ENCODE measurements at regions not wholly inside any gene's neighbourhood (a gene's known extent, or its start where the extent isn't known, plus 50 kb on each side); places are given as distances from the start of the nearest gene placed in this dataset.
"Not testable (repeated sequence)": the region's sequence is repeated elsewhere in the genome, so short reads cannot be mapped to it uniquely, and the experiment has no call there.

DNA sequence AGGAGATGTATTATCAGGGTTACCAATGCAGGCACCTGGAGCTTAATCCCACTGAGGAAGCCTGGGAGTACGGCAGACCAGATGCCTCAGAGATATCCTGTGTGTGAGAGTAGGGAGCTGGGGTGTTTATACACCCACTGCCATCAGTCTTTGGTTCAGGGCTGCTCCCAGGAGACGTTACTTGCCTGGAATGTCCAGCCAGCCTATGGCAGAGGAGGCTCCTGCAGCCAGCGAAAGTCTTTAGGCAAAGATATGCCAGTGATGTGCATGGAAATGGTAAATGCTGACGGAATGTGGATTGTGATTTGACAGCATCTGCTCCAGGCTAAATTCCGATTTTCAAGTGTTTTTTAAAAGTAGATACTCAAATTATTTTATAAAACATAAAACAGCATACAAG lies 282.0 kb downstream of the BTBD3 start:
- no peak for DNase-seq (ENCODE audit: low read depth in 4 of 4, low spot score in 1 of 4)

DNA sequence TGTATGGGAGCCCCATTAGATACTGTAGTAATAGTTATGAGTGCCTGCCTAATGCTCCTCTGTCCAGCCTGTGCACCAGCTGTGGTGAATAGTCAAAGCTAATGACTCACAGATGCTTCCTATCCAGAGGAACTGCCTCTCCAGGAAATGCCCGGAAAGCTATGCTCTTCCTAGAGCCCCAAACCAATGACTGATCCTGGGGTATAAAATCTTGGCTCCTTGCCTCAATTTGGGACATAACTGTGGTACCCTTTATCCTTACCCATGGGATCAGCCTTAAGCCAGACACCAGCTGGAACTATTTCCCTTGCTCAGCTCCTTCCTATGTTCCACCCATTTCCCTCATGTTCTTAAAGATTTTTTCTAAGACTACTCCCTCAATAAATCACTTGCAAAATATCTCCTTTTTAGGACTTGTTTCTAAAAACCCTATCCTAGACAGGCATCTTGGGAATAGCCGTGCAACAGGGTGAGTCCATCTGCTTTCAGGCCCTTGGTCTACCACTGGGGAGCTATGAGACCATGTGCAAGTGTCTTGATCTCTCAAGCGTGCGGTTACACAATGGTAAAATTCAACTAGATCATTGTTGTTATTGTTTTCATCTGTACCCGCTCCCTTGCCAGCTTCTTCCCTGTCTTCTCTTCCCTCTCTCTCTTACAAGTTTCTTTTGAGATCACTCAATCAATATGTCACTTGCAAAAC lies 283.7 kb downstream of the BTBD3 start:
- DNase-seq (ENCODE audit: low read depth in 4 of 4, low spot score in 1 of 4) = no peak

DNA sequence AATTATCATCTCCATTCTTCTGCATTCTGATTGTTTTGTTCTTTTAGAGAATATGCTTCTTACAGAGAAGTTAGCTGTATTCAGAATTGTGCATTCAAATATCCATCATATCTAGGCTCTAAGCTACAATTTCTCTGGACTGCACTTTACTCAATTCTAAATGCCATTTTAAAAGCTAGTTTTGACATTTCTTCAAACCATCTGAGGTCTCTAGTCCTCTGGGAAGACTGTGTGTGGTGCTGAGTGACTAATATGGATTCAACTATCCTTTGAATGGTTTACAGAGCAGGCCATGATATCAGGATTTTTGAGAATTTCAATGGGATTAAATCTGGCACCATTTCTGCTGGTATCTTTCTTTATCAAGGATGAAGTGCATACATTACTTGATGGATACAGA lies 285.7 kb downstream of the BTBD3 start:
- DNase-seq (ENCODE audit: low read depth in 4 of 4, low spot score in 1 of 4) = no peak

DNA sequence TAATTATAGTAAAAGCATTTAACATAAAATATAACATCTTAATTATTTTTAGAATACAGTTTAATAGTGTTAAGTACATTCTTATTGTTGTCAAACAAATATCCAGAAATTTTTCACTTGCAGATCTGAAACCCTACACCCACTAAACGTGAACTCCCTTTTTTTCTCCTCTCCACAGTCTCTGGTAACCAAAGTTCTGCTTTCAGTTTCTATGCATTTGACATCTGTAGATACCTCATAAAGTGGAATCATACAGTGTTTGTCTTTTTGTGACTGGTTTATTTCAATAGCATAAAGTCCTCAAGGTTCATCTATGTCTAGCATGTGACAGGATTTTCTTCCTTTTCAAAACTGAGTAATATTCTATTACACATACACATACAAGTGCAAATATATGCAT lies 286.3 kb downstream of the BTBD3 start:
- no peak for DNase-seq (ENCODE audit: low read depth in 4 of 4, low spot score in 1 of 4)

DNA sequence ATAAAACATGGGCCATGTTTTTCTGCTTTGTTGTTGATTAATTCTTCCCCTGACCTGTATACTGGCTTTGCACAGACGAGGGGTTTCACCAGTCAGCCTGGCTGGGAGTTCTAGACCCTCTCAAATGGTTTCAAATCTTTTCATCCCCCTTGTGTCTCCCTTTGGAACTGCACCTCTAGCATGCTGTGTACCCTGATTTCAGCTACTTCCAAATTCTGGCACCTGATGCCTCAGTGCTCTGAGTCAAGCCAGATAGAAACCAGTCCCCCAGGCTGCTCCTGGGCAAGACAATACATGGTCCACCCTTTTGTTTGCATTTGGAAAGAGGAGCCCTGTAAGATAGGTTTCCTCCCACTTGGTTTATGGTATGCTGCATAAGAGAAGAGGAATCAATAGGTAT lies 290.2 kb downstream of the BTBD3 start:
- DNase-seq (ENCODE audit: low read depth in 4 of 4, low spot score in 1 of 4) = no peak

DNA sequence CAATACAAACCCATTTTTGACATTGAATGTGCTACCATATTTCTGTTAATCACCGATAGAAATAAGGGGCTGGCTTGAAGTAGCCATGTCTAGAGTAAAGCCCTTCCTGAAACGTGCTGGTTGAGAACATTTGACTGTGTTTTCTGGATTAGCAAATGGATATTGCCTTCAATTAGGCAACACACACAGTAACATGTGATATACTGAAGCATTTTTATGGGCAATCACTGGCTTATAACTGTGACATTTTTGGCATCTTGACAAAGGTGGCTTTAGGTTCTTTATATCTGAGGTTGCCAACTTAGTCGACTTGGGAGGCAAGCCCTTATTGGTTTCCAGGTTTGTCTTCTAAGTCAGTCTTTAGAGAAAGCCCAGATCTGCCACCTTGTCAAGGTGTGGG lies 292.9 kb downstream of the BTBD3 start:
- DNase-seq (ENCODE audit: low read depth in 4 of 4, low spot score in 1 of 4) = no peak

DNA sequence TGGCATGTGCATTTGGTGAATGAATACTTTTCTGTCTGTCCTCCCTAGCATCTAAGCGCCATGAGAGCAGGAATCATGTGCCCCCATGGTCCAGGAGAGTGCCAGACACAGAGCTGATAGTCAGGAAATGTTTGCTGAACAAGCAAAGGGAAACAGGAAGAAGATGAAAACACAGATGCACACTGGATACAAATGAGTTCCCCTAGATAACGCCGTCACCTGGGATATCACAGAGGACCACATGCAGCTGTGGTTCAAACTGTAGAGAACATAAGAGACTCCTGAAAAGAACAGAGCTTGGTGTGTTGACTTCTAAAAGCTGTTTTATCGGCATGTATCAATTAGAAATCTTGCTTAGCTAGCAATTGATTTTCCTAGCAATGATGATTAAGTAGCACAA lies 293.7 kb downstream of the BTBD3 start:
- DNase-seq (ENCODE audit: low read depth in 4 of 4, low spot score in 1 of 4) = no peak

DNA sequence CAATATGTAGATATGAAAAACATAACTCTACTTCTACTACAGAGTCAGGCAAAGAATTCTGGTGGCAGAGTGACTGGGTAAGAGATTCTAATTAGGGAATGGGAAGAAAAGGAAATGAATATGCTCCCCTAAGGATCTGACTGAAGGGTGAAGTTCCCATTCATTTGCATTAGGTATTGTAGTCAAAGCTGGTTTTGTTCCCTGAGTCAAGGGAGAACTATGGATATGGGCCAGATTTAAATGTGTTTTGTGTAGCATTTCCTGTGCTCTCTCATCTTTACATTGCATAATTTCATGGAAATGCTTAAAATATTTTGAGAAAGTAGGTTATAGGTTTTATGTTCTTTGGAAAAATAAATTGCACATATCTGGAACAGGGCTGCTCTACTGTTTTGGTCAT lies 299.7 kb downstream of the BTBD3 start:
- DNase-seq (ENCODE audit: low read depth in 4 of 4, low spot score in 1 of 4) = no peak

DNA sequence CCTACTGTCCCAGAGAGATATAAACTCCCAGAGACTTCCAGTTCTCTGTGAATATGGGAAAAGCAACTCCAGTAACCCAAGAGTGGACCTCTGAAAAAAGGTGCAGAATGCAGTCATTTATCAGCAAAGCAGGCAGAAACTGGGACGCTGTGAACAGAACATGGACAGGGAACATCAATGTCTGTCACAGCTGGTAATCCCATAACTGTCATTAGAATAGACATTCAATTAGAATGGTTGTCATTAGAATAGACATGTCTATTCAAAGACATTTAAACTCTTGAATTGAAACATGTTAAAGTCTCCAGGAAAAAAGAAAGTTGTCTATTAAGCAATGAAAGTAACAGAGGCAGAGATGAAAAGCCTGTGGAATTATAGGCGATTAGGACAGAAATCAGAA lies 302.1 kb downstream of the BTBD3 start:
- DNase-seq (ENCODE audit: low read depth in 4 of 4, low spot score in 1 of 4) = no peak

DNA sequence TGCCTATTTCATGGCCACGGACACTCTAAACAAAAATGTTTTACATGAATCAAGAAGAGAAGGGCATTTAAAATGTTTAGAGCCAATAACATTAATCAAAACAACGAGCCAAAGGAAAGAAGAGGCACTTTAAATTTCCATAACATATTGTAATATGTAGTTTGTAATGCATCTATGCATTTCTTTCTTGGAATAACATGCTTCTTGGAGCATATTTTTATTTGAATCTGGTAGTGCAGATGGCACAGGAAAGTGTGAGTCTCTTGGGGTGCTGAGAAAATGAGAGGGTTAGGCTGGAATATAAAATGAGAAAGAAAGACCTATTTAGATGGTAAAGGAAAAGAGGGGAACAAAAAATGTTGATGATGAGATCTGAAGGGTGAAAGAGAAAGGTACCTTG lies 305.4 kb downstream of the BTBD3 start:
- DNase-seq (ENCODE audit: low read depth in 4 of 4, low spot score in 1 of 4) = no peak

DNA sequence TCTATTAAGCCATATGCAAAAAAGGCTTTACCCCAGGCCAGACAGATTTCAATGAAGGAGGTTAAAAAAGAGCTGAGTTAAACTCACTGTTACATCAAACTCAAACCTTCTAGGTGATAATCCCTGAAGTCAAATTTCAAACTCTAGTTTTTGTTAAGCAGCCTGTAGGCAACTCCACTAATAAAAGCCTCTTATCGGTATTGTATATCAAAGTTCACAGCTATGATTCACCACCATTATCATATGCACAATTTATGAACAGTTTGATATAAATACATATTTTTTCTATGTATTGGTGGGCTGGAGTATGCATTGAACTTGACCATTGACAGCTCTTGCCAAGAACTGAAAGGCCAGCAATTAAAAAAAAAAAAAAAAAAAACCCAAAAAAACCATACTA lies 308.2 kb downstream of the BTBD3 start:
- DNase-seq (ENCODE audit: low read depth in 4 of 4, low spot score in 1 of 4) = no peak

DNA sequence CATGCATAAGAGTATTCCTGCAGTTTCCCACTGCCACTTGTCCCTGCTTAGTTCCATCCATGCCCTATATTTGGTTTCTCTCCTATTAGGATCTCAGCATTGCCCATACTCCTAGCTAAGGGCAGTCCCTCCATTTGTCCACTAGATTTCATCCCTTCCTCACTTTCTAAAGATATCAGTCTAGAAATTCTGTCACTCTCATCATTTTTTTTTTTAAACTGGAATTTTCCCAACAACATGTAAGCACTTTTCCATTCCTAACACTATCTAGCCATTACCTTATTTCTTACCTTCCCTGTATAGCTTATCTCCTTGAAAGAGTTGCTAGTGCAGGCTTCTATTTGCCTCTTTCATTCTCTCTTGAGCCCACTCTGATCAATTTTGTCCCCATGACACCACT lies 312.2 kb downstream of the BTBD3 start:
- DNase-seq (ENCODE audit: low read depth in 4 of 4, low spot score in 1 of 4) = no peak

DNA sequence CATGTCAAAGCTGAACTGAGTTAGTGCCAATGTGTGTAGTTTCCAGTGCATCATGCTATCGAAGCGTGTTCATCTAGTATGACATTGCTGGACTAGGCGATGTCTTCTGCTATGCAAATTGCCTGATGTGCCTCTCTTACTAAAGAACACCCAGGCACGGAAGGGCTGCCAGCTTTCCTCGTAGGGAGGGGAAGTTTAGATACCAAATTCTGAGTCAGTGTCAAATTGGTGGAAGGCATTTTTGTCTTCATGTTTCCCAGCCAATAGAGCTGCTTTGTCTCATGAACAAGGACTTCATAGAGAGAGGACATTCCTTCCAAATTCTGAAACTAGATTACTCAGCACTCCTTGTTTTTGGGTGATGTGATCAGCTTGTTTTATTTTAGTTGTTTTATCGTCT lies 320.1 kb downstream of the BTBD3 start:
- DNase-seq (ENCODE audit: low read depth in 4 of 4, low spot score in 1 of 4) = no peak

DNA sequence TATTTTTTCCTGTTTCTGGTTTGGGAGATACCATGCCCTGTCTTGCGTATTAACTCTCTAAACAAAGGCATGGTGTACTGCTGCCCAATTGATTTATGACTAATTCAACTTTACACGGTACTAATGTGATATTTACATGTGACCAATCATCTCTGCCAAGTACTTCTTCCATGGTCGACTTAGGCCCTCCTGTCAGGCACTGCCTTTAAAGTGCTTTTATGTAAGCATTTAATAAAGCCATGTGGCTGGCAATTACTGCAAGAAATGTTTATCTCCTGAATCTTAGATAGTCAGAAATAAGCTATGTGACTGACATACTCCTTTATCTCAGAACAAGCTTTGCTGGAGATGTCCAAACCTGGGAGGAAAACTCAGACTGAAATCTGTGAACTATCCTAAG lies 323.4 kb downstream of the BTBD3 start:
- DNase-seq (ENCODE audit: low read depth in 4 of 4, low spot score in 1 of 4) = no peak

DNA sequence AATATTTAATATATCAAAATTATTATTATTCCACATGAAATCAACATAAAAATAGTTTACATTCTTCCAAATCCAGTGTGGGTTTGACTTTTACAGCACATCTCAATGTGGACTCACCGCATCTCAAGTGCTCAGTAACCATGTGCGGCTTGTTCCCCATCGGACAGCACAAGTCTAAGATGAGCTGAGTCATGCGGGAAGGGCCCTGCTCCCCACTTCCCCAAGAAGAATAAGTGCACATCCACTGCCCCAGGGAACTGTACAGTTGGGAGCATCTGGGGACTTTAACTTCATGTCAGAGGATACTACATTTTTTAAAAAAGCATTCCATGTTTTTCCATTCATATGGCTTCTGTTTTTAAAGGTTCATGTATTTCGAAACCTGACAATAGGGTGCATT lies 325.6 kb downstream of the BTBD3 start:
- no peak for DNase-seq (ENCODE audit: low read depth in 4 of 4, low spot score in 1 of 4)

DNA sequence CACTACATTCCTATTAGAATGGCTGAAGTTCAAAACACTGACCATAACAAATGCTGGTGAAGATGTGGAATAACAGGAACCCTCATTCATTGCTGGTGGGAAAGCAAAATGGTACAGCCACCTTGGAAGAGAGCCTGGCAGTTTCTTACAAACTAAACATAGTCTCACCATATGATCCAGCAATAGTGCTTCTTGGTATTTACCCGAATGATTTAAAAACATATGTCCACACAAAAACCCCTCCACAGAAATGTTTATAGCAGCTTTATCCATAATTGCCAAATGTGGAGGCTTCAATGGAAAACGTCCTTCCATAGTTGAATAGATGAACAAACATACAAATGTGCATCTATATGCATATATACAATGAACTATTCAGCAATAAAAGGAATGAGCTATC lies 330.8 kb downstream of the BTBD3 start:
- DNase-seq (ENCODE audit: low read depth in 4 of 4, low spot score in 1 of 4) = no peak

DNA sequence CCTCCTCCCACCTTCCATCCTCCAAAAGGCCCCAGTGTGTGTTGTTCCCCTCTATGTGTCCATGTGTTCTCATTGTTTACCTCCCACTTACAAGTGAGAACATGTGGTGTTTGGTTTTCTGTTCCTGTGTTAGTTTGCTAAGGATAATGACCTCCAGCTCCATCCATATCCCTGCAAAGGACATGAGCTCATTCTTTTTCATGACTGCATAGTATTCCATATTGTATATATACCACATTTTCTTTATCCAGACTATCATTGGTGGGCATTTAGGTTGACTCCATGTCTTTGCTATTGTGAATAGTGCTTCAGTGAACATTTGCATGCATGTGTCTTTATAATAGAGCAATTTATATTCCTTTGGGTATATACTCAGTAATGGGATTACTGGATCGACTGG lies 333.0 kb downstream of the BTBD3 start:
- not testable (repeated sequence) for DNase-seq (ENCODE audit: low read depth in 4 of 4, low spot score in 1 of 4)

DNA sequence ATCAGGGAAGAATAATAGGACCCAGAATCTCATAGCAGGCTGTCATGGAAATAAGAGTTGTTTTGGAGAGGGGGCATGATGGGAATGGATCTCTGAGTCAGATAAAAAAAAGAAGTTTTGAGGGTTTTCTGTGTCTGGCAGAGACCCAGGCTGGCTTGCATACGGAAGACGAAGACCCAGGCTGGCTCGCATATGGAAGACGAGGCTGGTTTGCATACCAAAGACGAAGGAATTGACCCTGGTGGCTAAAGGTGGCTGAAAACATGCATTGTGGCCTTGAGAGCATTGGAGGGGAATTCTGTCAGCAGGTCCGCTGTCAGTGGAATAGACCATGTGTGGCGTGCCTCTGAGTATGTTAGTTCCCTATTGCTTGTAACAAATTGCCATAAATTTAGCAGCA lies 335.1 kb downstream of the BTBD3 start:
- no peak for DNase-seq (ENCODE audit: low read depth in 4 of 4, low spot score in 1 of 4)

DNA sequence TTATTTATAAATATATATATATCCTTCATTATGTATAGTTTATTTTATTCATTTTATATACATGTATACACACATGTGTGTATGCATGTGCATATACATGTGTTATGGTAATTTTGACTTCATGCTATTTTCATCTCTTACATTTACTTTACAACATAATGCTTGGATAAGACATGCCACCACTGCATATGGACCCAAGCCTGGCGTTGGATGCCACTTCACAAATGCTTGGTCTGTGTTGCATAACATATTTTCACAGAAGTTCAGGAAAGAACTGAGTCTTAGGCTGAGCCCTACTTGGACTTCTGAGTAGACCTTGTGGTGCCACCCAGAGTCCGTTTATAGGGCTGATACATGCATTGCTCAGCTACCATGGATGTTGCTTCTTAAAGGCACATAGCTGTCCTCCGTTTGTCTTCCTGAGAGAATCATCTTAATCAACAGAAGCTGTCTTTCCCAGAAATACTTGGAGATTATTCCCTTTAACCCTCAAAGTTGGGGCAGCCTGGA lies 337.8 kb downstream of the BTBD3 start:
- no peak for DNase-seq (ENCODE audit: low read depth in 4 of 4, low spot score in 1 of 4)

DNA sequence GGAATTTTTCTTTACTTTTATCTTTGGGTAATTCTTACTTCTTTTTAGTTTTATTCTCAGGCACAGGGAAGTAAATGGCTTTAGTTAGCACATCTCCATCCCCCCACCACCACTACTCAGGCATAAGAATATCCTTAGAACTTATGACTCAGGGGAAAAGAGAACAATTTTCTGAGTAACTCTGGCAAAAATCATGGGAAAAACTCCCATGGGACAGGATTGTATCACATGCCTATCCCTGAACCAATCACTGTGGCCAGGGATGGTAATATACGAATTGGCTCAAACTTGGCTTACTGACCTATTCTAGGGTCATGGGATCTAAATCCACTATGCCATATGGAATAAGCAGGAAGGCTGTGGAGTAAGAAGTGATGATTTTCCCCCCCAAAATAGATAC lies 339.1 kb downstream of the BTBD3 start:
- DNase-seq (ENCODE audit: low read depth in 4 of 4, low spot score in 1 of 4) = no peak

DNA sequence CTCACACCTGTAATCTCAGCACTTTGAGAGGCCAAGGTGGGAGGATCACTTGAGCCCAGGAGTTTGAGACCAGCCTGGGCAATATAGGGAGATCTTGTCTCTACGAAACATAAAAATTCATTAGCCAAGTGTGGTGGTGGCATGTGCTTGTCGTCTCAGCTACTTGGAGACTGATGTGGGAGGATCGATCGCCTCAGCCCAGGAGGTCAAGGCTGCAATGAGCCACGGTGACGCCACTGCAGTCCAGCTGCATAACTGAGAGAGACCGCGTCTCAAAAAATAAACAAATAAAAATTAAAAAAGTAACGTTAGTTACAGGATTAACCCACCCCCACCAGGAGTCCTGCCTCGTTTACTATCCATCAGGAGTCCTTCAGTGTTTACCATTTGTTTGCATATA lies 345.1 kb downstream of the BTBD3 start:
- no peak for DNase-seq (ENCODE audit: low read depth in 4 of 4, low spot score in 1 of 4)

DNA sequence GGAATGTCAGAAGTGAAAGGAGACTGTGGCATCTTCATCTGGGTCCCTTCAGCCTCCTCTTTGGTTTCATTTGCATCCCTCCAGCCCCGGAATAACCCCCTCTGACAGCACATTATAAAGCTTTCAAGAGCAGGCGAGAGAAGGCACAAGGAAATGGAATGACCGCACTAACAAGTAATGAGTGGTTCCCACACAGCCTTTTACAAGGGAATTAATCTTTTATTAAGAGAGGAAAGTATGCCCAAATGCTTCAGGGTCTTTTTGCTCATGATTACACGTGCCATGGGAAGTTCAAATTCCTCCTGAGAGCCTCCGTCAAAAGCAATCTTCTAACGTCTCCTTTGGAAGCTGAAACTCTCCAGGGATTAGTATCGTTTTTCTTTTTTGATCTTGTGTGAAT lies 347.0 kb downstream of the BTBD3 start:
- DNase-seq (ENCODE audit: low read depth in 4 of 4, low spot score in 1 of 4) = no peak

DNA sequence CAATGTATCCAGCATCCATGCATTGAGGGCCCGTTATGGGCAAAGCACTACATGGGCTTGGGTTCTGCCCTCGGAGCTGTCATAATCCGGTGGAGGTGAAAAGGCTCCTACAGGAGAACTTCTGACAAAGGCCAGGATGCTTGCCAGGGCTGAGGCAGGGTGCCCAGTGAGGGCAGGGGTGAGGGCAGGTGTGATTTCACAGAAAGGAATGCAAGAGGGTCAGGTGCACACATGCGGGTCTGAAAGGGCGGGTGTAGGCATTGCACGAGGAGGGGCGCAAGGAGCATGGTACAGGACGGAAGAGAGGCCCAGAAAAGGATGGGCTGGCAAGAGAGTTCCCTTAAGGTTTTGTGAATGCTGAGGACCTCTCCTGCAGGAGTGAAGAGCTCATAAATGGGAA lies 348.0 kb downstream of the BTBD3 start:
- no peak for DNase-seq (ENCODE audit: low read depth in 4 of 4, low spot score in 1 of 4)

DNA sequence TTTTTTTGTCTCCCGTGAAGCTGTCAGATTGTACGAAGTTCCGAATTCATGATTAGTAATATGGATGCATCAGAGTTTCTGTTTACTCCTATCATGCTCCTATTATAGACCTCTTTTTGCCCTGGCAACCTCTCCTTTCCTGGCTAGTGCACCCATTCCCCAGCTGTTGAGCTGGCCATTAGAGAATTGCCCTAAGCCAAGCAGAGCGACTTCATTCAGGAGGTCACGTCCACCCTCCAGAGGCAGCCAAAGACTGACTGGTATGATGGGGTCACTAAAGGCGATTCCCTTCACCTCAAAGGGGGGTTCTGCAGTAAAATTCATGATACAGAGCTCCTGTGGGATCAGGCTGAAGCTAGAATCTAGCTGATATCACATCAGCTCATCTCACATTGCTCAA lies 351.9 kb downstream of the BTBD3 start:
- DNase-seq (ENCODE audit: low read depth in 4 of 4, low spot score in 1 of 4) = no peak
